B cell (primary cell): ENCODE measurements at regions not wholly inside any gene's neighbourhood (a gene's known extent, or its start where the extent isn't known, plus 50 kb on each side); places are given as distances from the start of the nearest gene placed in this dataset.

ENCODE experiments used
- ATAC-seq: fragments of 200-7000 bp; cut with Tn5 transposase; one replicate; pipeline ENCODE4 v1.10.0; 2021; ENCODE audit warnings: low read depth, mild to moderate bottlenecking, moderate number of reproducible peaks, moderate library complexity
- CTCF ChIA-PET: fragments of 350-600 bp; sonication (Branson Sonifier 250); formaldehyde crosslinking; loops from one replicate; lab custom pipeline; 2021; ENCODE audit warnings: antibody characterized with exemption, inconsistent platforms; lab: Charles Lee
- POLR2A ChIA-PET: fragments of 350-600 bp; sonication (Branson Sonifier 250); formaldehyde crosslinking; loops from one replicate; lab custom pipeline; 2021; ENCODE audit warnings: antibody characterized with exemption; lab: Charles Lee
- DNase-seq: peaks from one replicate; pipeline ENCODE4 v3.0.0; 2013
- H2AFZ ChIP-seq: 2 replicates; pipeline ENCODE4 v1.6.1; 2012; ENCODE audit warnings: mild to moderate bottlenecking, low read depth, low read length; ENCODE audit not compliant: insufficient read depth, poor library complexity, severe bottlenecking
- H3K27ac ChIP-seq, 2 donors: 1 replicate in 1 of 2; 2 replicates in 1 of 2; pipeline ENCODE4 v1.5.1; 2012 to 2013; ENCODE audit warnings: low read length in 2 of 2, mild to moderate bottlenecking in 2 of 2, moderate library complexity in 1 of 2
- H3K27me3 ChIP-seq, 4 experiments: fragments of 200-600 bp in 1 of 4; sonication (generic) in 1 of 4; replicated peaks in 1 of 4; 1 replicate in 2 of 4; 2 replicates in 2 of 4; pipeline versions ENCODE4 v1.6.1 to v1.7.0; 2013 to 2016; ENCODE audit warnings: low read length in 3 of 4, mild to moderate bottlenecking in 2 of 4, mixed read lengths in 1 of 4, moderate library complexity in 1 of 4; ENCODE audit not compliant: insufficient read depth in 4 of 4, control insufficient read depth in 3 of 4; ENCODE audit errors: control extremely low read depth in 1 of 4
- H3K36me3 ChIP-seq, 2 experiments: replicated peaks in 1 of 2; 1 replicate in 1 of 2; 2 replicates in 1 of 2; pipeline versions ENCODE4 v1.6.1 to v1.7.1; 2013; ENCODE audit warnings: low read length in 1 of 2; ENCODE audit not compliant: insufficient read depth in 2 of 2, control insufficient read depth in 1 of 2; ENCODE audit errors: control extremely low read depth in 1 of 2, extremely low read depth in 1 of 2
- H3K4me1 ChIP-seq, 2 donors: fragments of 200-600 bp in 1 of 2; sonication (generic) in 1 of 2; 1 replicate in 1 of 2; 2 replicates in 1 of 2; pipeline versions ENCODE4 v1.5.1 to v1.6.1; 2013 to 2017; ENCODE audit warnings: low read length in 2 of 2; ENCODE audit not compliant: control insufficient read depth in 2 of 2, insufficient read depth in 2 of 2
- H3K4me2 ChIP-seq: replicated peaks from 2 replicates; pipeline ENCODE3; 2012; ENCODE audit warnings: mild to moderate bottlenecking, low read depth, low read length; ENCODE audit not compliant: poor library complexity, severe bottlenecking
- H3K4me3 ChIP-seq, 5 experiments: fragments of 200-600 bp in 1 of 5; sonication (generic) in 1 of 5; 1 replicate in 3 of 5; 2 replicates in 2 of 5; pipeline versions ENCODE4 v1.5.1 to v1.7.0; 2011 to 2016; ENCODE audit warnings: low read length in 4 of 5, mild to moderate bottlenecking in 4 of 5, low read depth in 2 of 5, control low read depth in 1 of 5, moderate library complexity in 1 of 5; ENCODE audit not compliant: insufficient read depth in 1 of 5; ENCODE audit errors: control extremely low read depth in 1 of 5, extremely low read depth in 1 of 5
- H3K79me2 ChIP-seq: fragments of 200-600 bp; sonication (generic); one replicate; pipeline ENCODE4 v1.6.0; 2016; ENCODE audit warnings: low read length; ENCODE audit not compliant: control insufficient read depth, insufficient read depth
- H3K9ac ChIP-seq: fragments of 200-600 bp; sonication (generic); 2 replicates; pipeline ENCODE4 v1.6.1; 2017; ENCODE audit warnings: mild to moderate bottlenecking, low read length, moderate library complexity
- H3K9me3 ChIP-seq, 3 donors: one replicate each; pipeline versions ENCODE4 v1.6.1 to v1.7.1; 2013; ENCODE audit warnings: low read length in 2 of 3; ENCODE audit not compliant: control insufficient read depth in 2 of 3, insufficient read depth in 1 of 3; ENCODE audit errors: control extremely low read depth in 1 of 3
- H4K20me1 ChIP-seq: 2 replicates; pipeline ENCODE4 v1.6.0; 2012; ENCODE audit warnings: mild to moderate bottlenecking, low read length; ENCODE audit not compliant: insufficient read depth, control insufficient read depth, poor library complexity, severe bottlenecking
- H3K27ac Mint-ChIP-seq: one replicate; pipeline ENCODE4 v1.8.0; 2021; ENCODE audit warnings: mixed read lengths
- H3K27me3 Mint-ChIP-seq: one replicate; pipeline ENCODE4 v1.8.0; 2021; ENCODE audit warnings: mixed read lengths
- H3K4me1 Mint-ChIP-seq: one replicate; pipeline ENCODE4 v1.8.0; 2021; ENCODE audit warnings: mixed read lengths
- H3K4me3 Mint-ChIP-seq: one replicate; pipeline ENCODE4 v1.8.0; 2021; ENCODE audit warnings: mixed read lengths
- H3K9me3 Mint-ChIP-seq: one replicate; pipeline ENCODE4 v1.8.0; 2022; ENCODE audit warnings: mixed read lengths; ENCODE audit not compliant: insufficient read depth
- EZH2 ChIP-seq: IDR thresholded peaks from 2 replicates; pipeline ENCODE4 v1.6.1; 2012; ENCODE audit warnings: borderline replicate concordance, low read depth, mild to moderate bottlenecking, moderate library complexity, low read length; ENCODE audit not compliant: insufficient read depth, poor library complexity, severe bottlenecking
- WGBS: methylation state at CpG from one replicate; pipeline ENCODE4 v1.1.5; 2013; ENCODE audit warnings: missing lambda C conversion rate; ENCODE audit not compliant: insufficient coverage; 5-methylcytosine and 5-hydroxymethylcytosine counted together
- intact Hi-C: fragments of 100-400 bp; cut with micrococcal nuclease; formaldehyde crosslinking; loops from one replicate; pipeline ENCODE4 v1.10.0; 2022
- TF ChIP-seq, protein P1 (sequence below): fragments of 200-600 bp; IDR thresholded peaks from one replicate; pipeline ENCODE4 v1.8.0; 2022; ENCODE audit warnings: antibody characterized with exemption, mild to moderate bottlenecking

- H3K27ac ChIP-seq, result no peak overlapping the region
- CTCF ChIA-PET, result no interaction called here
- H3K4me1 Mint-ChIP-seq, result no peaks in the 10 kb centered on the region
- no peaks in the 10 kb centered on the region for H3K27me3 ChIP-seq
- no peaks in the 10 kb centered on the region for H3K36me3 ChIP-seq
- no peaks in the 10 kb centered on the region for H3K9me3 ChIP-seq
- no peak overlapping the region for H3K9ac ChIP-seq
- POLR2A ChIA-PET, result no interaction called here
- peaks cover 22% of the 10 kb centered on the region for H3K27me3 Mint-ChIP-seq
- 94% methylated on average over 6 of the region's 9 CpGs for WGBS
- H4K20me1 ChIP-seq, result no peaks in the 10 kb centered on the region
- H3K4me3 Mint-ChIP-seq, result no peak overlapping the region
- DNase-seq (no peak), ATAC-seq (no peak)
- intact Hi-C loops, result no loop called here
- H3K4me3 ChIP-seq, result no peak overlapping the region
- no peaks in the 10 kb centered on the region for H3K4me1 ChIP-seq
- H3K9me3 Mint-ChIP-seq, result no peaks in the 10 kb centered on the region
- no peaks in the 10 kb centered on the region for H3K79me2 ChIP-seq
- H3K4me2 ChIP-seq, result no peak overlapping the region
- H2AFZ ChIP-seq, result no peak overlapping the region
- TF ChIP-seq EZH2, result no peak
- TF ChIP-seq, protein P1, sequence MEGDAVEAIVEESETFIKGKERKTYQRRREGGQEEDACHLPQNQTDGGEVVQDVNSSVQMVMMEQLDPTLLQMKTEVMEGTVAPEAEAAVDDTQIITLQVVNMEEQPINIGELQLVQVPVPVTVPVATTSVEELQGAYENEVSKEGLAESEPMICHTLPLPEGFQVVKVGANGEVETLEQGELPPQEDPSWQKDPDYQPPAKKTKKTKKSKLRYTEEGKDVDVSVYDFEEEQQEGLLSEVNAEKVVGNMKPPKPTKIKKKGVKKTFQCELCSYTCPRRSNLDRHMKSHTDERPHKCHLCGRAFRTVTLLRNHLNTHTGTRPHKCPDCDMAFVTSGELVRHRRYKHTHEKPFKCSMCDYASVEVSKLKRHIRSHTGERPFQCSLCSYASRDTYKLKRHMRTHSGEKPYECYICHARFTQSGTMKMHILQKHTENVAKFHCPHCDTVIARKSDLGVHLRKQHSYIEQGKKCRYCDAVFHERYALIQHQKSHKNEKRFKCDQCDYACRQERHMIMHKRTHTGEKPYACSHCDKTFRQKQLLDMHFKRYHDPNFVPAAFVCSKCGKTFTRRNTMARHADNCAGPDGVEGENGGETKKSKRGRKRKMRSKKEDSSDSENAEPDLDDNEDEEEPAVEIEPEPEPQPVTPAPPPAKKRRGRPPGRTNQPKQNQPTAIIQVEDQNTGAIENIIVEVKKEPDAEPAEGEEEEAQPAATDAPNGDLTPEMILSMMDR, result no peak
- H3K27ac Mint-ChIP-seq, result no peak overlapping the region
These were observed 241.3 kb upstream of the CELF2 start for GRCh38 chr10:10776363-10776762.

- Mint-ChIP-seq H3K9me3 (no peaks in the 10 kb centered on the region), H3K27me3 (peaks cover 19% of the 10 kb centered on the region), H3K4me1 (no peaks in the 10 kb centered on the region), H3K27ac (no peak overlapping the region), H3K4me3 (no peak overlapping the region)
- no peak for DNase-seq
- Histone ChIP-seq H3K36me3 (no peaks in the 10 kb centered on the region), H2AFZ (no peak overlapping the region), H3K27me3 (no peaks in the 10 kb centered on the region), H3K79me2 (no peaks in the 10 kb centered on the region), H3K4me2 (no peak overlapping the region), H3K9me3 (no peaks in the 10 kb centered on the region), H3K9ac (no peak overlapping the region), H3K4me1 (no peaks in the 10 kb centered on the region), H3K4me3 (no peak overlapping the region), H4K20me1 (no peaks in the 10 kb centered on the region), H3K27ac (no peak overlapping the region)
- whole genome bisulfite sequencing, result 93% methylated on average over 5 of the region's 5 CpGs
- POLR2A ChIA-PET, result no interaction called here
- TF ChIP-seq, protein P1, result no peak
- TF ChIP-seq EZH2, result no peak
- CTCF ChIA-PET, result no interaction called here
- ATAC-seq, result no peak
- intact Hi-C loops, result no loop called here
These were observed 240.4 kb upstream of the CELF2 start for GRCh38 chr10:10777279-10777678.
